Chondrocyte (in vitro differentiated cells): ENCODE measurements at regions not wholly inside any gene's neighbourhood (a gene's known extent, or its start where the extent isn't known, plus 50 kb on each side); places are given as distances from the start of the nearest gene placed in this dataset.

Experiments
- DNase-seq: peaks from one replicate; pipeline ENCODE4 v3.0.0; 2021; ENCODE audit warnings: mixed read lengths, low spot score
- H3K27ac Mint-ChIP-seq: one replicate; pipeline ENCODE4 v1.8.0; 2021; ENCODE audit warnings: mild to moderate bottlenecking, moderate library complexity, mixed read lengths; ENCODE audit not compliant: unreplicated experiment
- H3K27me3 Mint-ChIP-seq: 2 replicates; pipeline ENCODE4 v1.8.0; 2021; ENCODE audit warnings: low read depth, mixed read lengths
- H3K36me3 Mint-ChIP-seq: 2 replicates; pipeline ENCODE4 v1.8.0; 2021; ENCODE audit warnings: low read depth, mixed read lengths
- H3K4me1 Mint-ChIP-seq: 2 replicates; pipeline ENCODE4 v1.8.0; 2021; ENCODE audit warnings: low read depth, mild to moderate bottlenecking, mixed read lengths
- H3K4me3 Mint-ChIP-seq: one replicate; pipeline ENCODE4 v1.8.0; 2021; ENCODE audit warnings: mild to moderate bottlenecking, moderate library complexity, mixed read lengths; ENCODE audit not compliant: unreplicated experiment
- H3K9me3 Mint-ChIP-seq: 2 replicates; pipeline ENCODE4 v1.8.0; 2021; ENCODE audit warnings: low read depth, mixed read lengths
- TF ChIP-seq, protein P1 (sequence below): fragments of 200-600 bp; sonication (generic); IDR thresholded peaks from 2 replicates; pipeline ENCODE4 v1.5.0; 2021; ENCODE audit warnings: antibody characterized with exemption, mild to moderate bottlenecking, moderate library complexity

DNA sequence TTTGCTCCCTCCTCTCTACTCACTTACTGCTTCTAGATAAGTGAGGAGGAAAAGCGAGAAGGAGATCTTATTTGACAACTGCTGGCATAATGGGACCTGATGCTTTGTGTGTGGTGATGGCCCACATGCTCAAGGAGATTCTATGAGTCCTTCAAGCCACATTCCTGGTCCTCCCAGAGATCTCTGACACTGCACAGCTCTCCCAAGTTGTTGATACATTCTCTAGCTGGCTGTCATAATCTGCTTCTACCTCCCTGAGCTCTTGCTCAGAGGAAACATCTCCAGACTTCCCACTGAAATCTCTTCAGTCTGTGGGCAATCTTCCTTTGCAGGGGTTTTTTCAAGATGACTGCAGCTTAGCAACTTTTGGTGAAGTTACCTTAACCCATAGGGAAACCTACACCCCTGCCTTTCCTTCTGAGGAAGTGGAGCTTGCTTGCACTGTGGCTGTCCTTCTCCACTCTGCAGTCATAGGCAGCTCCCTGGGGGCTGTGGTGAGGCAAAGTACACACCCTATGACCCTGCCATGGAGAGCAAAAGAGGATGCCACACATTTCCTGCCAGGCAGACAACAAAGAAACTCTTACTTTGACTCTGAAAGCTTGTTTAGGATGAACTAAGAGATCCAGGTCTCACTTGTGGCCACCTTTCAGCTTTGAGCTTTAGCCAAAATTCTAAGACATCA lies 163.8 kb downstream of the TMEM38B start:
- H3K4me3 Mint-ChIP-seq = no peak overlapping the region
- H3K4me1 Mint-ChIP-seq = peaks cover 40% of the 10 kb centered on the region
- no peaks in the 10 kb centered on the region for H3K27me3 Mint-ChIP-seq
- H3K9me3 Mint-ChIP-seq = peaks cover 12% of the 10 kb centered on the region
- no peak overlapping the region for H3K27ac Mint-ChIP-seq
- no peaks in the 10 kb centered on the region for H3K36me3 Mint-ChIP-seq
- no peak for DNase-seq
- TF ChIP-seq, protein P1, sequence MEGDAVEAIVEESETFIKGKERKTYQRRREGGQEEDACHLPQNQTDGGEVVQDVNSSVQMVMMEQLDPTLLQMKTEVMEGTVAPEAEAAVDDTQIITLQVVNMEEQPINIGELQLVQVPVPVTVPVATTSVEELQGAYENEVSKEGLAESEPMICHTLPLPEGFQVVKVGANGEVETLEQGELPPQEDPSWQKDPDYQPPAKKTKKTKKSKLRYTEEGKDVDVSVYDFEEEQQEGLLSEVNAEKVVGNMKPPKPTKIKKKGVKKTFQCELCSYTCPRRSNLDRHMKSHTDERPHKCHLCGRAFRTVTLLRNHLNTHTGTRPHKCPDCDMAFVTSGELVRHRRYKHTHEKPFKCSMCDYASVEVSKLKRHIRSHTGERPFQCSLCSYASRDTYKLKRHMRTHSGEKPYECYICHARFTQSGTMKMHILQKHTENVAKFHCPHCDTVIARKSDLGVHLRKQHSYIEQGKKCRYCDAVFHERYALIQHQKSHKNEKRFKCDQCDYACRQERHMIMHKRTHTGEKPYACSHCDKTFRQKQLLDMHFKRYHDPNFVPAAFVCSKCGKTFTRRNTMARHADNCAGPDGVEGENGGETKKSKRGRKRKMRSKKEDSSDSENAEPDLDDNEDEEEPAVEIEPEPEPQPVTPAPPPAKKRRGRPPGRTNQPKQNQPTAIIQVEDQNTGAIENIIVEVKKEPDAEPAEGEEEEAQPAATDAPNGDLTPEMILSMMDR = no peak

DNA sequence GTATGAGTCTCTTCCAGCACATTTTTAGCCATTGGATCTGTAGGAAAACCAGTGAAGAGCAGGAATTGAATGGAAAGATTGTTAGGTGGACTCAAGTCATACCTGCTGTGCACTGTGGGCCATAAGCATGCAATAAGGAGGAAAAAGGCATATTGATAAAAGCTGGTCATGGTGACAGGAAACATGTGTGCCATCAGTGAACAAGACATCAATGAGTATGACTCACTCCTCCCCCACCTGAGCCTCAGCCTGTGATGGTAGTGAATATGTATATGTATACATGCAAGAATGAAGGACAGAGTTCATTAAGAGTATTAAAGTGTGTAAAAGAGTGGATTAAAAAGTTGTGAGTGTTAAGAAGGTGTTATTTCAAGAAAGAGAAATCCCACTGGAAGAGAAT lies 164.5 kb downstream of the TMEM38B start:
- Mint-ChIP-seq H3K27ac (no peak overlapping the region), H3K4me3 (no peak overlapping the region), H3K27me3 (no peaks in the 10 kb centered on the region), H3K4me1 (peaks cover 37% of the 10 kb centered on the region), H3K9me3 (peaks cover 11% of the 10 kb centered on the region), H3K36me3 (no peaks in the 10 kb centered on the region)
- TF ChIP-seq, protein P1 = no peak
- no peak for DNase-seq

DNA sequence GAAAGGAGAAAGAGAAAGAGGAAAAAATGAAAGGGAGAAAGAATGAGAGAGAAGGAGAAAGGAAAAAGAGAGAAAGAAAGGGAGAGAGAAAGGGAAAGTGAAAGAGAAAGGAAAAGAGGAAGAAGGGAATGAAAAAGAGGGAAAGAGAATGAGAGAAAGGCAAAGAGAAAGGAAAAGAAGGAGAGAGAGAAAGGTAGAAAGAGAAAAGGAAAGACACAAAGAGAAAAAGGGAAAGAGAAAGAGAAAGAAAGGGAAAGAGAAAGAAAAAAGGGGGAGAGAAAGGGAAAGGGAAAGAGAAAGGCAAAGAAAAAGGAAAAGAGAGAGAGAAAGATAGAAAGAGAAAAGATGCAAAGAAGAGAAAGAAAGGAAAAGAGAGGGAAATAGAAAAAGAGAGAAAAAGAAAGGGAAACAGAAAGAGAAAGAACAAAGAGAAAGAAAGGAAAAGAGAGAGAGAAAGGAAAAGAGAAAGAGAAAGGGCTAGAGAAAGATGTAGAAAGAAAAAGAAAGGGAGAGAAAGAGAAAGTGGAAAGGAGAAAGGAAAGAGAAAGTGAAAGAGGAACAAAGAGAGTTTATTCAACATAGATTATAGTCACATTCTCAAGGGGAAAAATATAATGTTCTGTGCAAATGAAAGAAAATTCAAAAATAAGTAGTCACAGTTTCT lies 165.2 kb downstream of the TMEM38B start:
- TF ChIP-seq, protein P1 = no peak
- H3K27ac Mint-ChIP-seq = peak overlapping the region; percentile 15
- H3K4me1 Mint-ChIP-seq = peaks cover 30% of the 10 kb centered on the region
- H3K36me3 Mint-ChIP-seq = no peaks in the 10 kb centered on the region
- DNase-seq = no peak
- H3K9me3 Mint-ChIP-seq = peaks cover 11% of the 10 kb centered on the region
- H3K4me3 Mint-ChIP-seq = no peak overlapping the region
- no peaks in the 10 kb centered on the region for H3K27me3 Mint-ChIP-seq

DNA sequence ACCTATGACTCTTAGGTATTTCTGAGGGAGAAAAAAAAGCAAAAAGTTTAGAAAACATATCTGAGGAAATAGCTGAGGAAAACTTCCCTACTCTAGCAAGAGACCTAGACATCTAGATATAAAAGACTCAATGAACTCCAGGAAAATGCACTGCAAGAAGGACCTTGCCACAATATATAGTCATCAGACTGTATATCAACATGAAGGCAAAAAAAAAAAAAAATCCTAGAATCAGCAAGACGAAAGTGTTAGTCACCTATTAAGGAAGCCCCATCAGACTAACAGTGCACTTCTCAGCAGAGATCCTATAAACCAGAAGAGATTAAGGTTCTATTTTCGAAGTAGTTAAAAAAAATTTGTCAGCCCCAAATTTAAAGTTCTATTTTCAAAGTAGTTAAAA lies 166.2 kb downstream of the TMEM38B start:
- TF ChIP-seq, protein P1 = no peak
- peaks cover 23% of the 10 kb centered on the region for H3K4me1 Mint-ChIP-seq
- no peak overlapping the region for H3K4me3 Mint-ChIP-seq
- H3K27me3 Mint-ChIP-seq = no peaks in the 10 kb centered on the region
- DNase-seq = no peak
- peaks cover 11% of the 10 kb centered on the region for H3K9me3 Mint-ChIP-seq
- H3K36me3 Mint-ChIP-seq = no peaks in the 10 kb centered on the region
- no peak overlapping the region for H3K27ac Mint-ChIP-seq

DNA sequence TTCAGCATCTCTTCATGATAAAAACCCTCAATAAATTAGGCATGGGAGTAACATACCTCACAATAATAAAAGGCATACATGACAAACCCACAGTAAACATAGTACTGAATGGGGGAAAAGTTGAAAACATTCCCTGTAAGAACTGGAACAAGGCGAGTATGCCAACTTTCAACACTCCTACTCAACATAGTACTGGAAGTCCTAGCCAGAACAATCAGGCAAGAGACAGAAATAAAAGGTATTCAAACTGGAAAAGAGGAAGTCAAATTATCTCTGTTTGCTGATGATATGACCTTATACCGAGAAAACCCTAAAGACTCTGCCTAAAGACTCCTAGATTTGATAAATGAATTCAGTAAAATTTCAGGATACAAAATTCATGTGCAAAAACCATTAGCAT lies 167.6 kb downstream of the TMEM38B start:
- no peaks in the 10 kb centered on the region for H3K27me3 Mint-ChIP-seq
- H3K4me1 Mint-ChIP-seq = peaks cover 20% of the 10 kb centered on the region
- DNase-seq = no peak
- H3K27ac Mint-ChIP-seq = no peak overlapping the region
- TF ChIP-seq, protein P1 = no peak
- no peaks in the 10 kb centered on the region for H3K36me3 Mint-ChIP-seq
- peaks cover 11% of the 10 kb centered on the region for H3K9me3 Mint-ChIP-seq
- no peak overlapping the region for H3K4me3 Mint-ChIP-seq
